ENCODE measurements at regions not wholly inside any gene's neighbourhood (a gene's known extent, or its start where the extent isn't known, plus 50 kb on each side); places are given as distances from the start of the nearest gene placed in this dataset.

- TF ChIP-seq POLR2A (IDR thresholded peaks at IDR 0.05) (no peak), CTCF (IDR thresholded peaks at IDR 0.05) (no peak)
- peak in 1 of 2 donors; percentile 43 for DNase-seq (ENCODE audit: low spot score in 2 of 2)
- intact Hi-C loops (cut with DNase I; ENCODE audit: low total_unique reads) = no loop called here
Measured at GRCh38 chr1:229027622-229028182, 243.2 kb upstream of the RAB4A start.

GRCh38 chr1:229028544-229028943 lies 242.4 kb upstream of the RAB4A start:
- 88 to 93% methylated on average over 11 of the region's 11 CpGs for WGBS, 2 donors
- intact Hi-C loops (cut with DNase I; ENCODE audit: low total_unique reads) = no loop called here
- H3K4me3 ChIP-seq (ENCODE audit: low read depth, poor library complexity, severe bottlenecking) = no peak overlapping the region
- DNase-seq (ENCODE audit: low spot score in 2 of 2) = no peak
- TF ChIP-seq CTCF (IDR thresholded peaks at IDR 0.05) (no peak), POLR2A (IDR thresholded peaks at IDR 0.05) (no peak)

More at GRCh38 chr1:229027622-229028182, 243.2 kb upstream of the RAB4A start:
- H3K4me3 ChIP-seq (ENCODE audit: low read depth, poor library complexity, severe bottlenecking) = no peak overlapping the region
- 62 to 63% methylated on average over 8 of the region's 8 CpGs for WGBS, 2 donors

- intact Hi-C loops (cut with DNase I; ENCODE audit: low total_unique reads) = no loop called here
- WGBS, 2 donors = 79 to 81% methylated on average over 10 of the region's 10 CpGs
- H3K4me3 ChIP-seq (ENCODE audit: low read depth, poor library complexity, severe bottlenecking) = no peak overlapping the region
- no peak for DNase-seq (ENCODE audit: low spot score in 2 of 2)
- no peak for TF ChIP-seq CTCF (IDR thresholded peaks at IDR 0.05)
- TF ChIP-seq POLR2A (IDR thresholded peaks at IDR 0.05) = no peak
Measured at GRCh38 chr1:229028987-229029878, 241.7 kb upstream of the RAB4A start.

- intact Hi-C loops (cut with DNase I; ENCODE audit: low total_unique reads) = no loop called here
- TF ChIP-seq POLR2A (IDR thresholded peaks at IDR 0.05) = no peak
- no peak for TF ChIP-seq CTCF (IDR thresholded peaks at IDR 0.05)
- DNase-seq (ENCODE audit: low spot score in 2 of 2) = no peak
- no peak overlapping the region for H3K4me3 ChIP-seq (ENCODE audit: low read depth, poor library complexity, severe bottlenecking)
- WGBS, 2 donors = 76 to 80% methylated on average over 1 of the region's 1 CpG
Measured at GRCh38 chr1:229029879-229030235, 241.1 kb upstream of the RAB4A start.

- 87 to 90% methylated on average over 3 of the region's 3 CpGs for WGBS, 2 donors
- H3K4me3 ChIP-seq (ENCODE audit: low read depth, poor library complexity, severe bottlenecking) = no peak overlapping the region
- TF ChIP-seq POLR2A (IDR thresholded peaks at IDR 0.05) = no peak
- TF ChIP-seq CTCF (IDR thresholded peaks at IDR 0.05) = no peak
- intact Hi-C loops (cut with DNase I; ENCODE audit: low total_unique reads) = no loop called here
- DNase-seq (ENCODE audit: low spot score in 2 of 2) = no peak
Measured at GRCh38 chr1:229030630-229031029, 240.3 kb upstream of the RAB4A start.
